Bronchial epithelial cell (primary cell): ENCODE measurements at regions not wholly inside any gene's neighbourhood (a gene's known extent, or its start where the extent isn't known, plus 50 kb on each side); places are given as distances from the start of the nearest gene placed in this dataset.

Experiments
- DNase-seq: peaks from one replicate; pipeline ENCODE4 v3.0.0-alpha.2; 2010; ENCODE audit warnings: low read depth
- FAIRE-seq: peaks from 2 replicates; lab custom pipeline; 2011; peaks lifted over from hg19 to GRCh38; lab: Jason Lieb, UNC
- H3K27me3 ChIP-seq: 2 replicates; pipeline ENCODE4 v1.5.1; 2011; ENCODE audit warnings: low read length; ENCODE audit not compliant: control insufficient read depth, insufficient read depth
- H3K36me3 ChIP-seq: 2 replicates; pipeline ENCODE4 v1.5.1; 2011; ENCODE audit warnings: low read length; ENCODE audit not compliant: control insufficient read depth, insufficient read depth
- H3K4me3 ChIP-seq: 2 replicates; pipeline ENCODE4 v1.5.1; 2011; ENCODE audit warnings: mild to moderate bottlenecking, low read depth, low read length, control low read depth
- TF ChIP-seq, protein P1 (sequence below): IDR thresholded peaks from 2 replicates; pipeline ENCODE4 v1.5.1; 2011; ENCODE audit warnings: mild to moderate bottlenecking, moderate library complexity, low read length, control low read depth, inconsistent platforms; ENCODE audit not compliant: insufficient read depth, severe bottlenecking

DNA sequence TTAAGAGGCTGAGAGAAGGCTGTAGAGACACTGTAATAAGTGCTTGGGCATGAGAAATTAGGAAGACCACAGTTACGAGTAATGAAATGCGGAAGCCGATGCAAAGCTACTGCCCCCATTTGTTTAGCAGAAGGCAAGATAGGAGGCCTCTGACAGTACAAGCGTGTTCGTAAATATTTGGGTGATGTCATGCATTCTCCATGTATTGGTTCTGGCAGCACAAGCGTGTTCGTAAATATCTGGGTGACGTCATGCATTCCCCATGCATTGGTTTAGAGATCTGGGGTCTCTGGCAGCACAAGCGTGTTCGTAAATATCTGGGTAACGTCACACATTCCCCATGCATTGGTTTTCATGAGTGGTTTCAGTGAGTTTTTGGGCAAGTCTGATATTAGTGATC, 661.5 kb upstream of the FRG1 start:
- H3K36me3 ChIP-seq, result no peaks in the 10 kb centered on the region
- DNase-seq, result no peak
- no peak for FAIRE-seq
- TF ChIP-seq, protein P1, sequence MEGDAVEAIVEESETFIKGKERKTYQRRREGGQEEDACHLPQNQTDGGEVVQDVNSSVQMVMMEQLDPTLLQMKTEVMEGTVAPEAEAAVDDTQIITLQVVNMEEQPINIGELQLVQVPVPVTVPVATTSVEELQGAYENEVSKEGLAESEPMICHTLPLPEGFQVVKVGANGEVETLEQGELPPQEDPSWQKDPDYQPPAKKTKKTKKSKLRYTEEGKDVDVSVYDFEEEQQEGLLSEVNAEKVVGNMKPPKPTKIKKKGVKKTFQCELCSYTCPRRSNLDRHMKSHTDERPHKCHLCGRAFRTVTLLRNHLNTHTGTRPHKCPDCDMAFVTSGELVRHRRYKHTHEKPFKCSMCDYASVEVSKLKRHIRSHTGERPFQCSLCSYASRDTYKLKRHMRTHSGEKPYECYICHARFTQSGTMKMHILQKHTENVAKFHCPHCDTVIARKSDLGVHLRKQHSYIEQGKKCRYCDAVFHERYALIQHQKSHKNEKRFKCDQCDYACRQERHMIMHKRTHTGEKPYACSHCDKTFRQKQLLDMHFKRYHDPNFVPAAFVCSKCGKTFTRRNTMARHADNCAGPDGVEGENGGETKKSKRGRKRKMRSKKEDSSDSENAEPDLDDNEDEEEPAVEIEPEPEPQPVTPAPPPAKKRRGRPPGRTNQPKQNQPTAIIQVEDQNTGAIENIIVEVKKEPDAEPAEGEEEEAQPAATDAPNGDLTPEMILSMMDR, result no peak
- no peak overlapping the region for H3K4me3 ChIP-seq
- H3K27me3 ChIP-seq, result no peaks in the 10 kb centered on the region

DNA sequence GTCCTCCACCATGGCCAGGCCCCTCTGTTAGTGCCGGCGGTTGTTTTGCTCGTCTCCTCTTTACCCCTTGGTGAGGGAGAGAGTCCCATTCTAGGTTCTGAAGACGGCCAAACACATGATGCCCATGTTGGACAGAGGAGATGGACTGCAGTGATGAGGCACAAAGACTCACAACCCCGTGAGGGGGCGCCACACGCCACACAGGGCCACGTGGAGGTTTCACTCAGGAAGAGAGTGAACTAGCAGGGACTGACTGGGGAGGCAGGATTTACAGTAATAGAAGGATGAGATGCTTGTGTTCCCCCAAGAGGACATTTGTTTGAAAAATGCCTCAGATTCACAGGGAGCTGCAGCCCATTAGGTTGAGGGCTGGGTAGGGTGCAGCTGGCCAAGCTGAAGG, 655.3 kb upstream of the FRG1 start:
- TF ChIP-seq, protein P1, result no peak
- Histone ChIP-seq H3K4me3 (no peak overlapping the region), H3K36me3 (no peaks in the 10 kb centered on the region), H3K27me3 (no peaks in the 10 kb centered on the region)
- no peak for FAIRE-seq
- DNase-seq, result no peak

DNA sequence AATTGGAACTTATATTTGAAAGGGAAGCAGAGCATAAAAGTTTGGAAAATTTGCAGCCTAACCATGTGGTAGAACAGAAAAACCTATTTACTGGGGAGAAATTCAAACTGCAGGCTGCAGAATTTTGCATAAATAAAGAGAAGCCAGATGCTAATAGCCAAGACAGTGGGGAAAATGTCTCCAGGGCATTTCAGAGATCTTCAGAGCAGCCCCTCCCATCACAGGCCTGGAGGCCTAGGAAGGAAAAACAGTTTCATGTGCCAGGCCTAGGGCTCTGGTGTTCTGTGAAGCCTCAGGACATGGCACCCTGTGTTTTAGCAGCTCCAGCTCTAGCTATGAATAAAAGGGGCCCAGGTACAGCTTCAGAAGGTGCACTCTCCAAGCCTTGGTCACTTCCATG, 648.7 kb upstream of the FRG1 start:
- DNase-seq (no peak), FAIRE-seq (no peak)
- TF ChIP-seq, protein P1, result no peak
- no peak overlapping the region for H3K4me3 ChIP-seq
- H3K27me3 ChIP-seq, result no peaks in the 10 kb centered on the region
- H3K36me3 ChIP-seq, result no peaks in the 10 kb centered on the region

DNA sequence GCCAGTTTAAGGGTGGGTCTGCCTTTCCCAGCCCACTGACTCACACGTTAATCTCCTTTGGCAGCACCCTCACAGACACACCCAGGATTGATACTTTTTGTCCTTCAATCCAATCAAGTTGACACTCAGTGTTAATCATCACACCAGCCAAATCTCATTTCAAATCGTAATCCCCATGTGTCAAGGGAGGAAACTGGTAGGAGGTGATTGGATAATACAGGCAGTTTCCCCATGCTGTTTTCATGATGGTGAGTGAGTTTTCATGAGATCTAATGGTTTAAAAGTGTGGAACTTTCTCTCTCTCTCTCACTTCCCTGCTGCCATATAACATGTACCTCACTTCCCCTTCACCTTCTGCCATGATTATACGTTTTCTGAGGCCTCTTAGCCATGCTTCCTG, 647.2 kb upstream of the FRG1 start:
- TF ChIP-seq, protein P1, result no peak
- H3K27me3 ChIP-seq, result no peaks in the 10 kb centered on the region
- no peak for FAIRE-seq
- H3K36me3 ChIP-seq, result no peaks in the 10 kb centered on the region
- no peak overlapping the region for H3K4me3 ChIP-seq
- DNase-seq, result no peak

DNA sequence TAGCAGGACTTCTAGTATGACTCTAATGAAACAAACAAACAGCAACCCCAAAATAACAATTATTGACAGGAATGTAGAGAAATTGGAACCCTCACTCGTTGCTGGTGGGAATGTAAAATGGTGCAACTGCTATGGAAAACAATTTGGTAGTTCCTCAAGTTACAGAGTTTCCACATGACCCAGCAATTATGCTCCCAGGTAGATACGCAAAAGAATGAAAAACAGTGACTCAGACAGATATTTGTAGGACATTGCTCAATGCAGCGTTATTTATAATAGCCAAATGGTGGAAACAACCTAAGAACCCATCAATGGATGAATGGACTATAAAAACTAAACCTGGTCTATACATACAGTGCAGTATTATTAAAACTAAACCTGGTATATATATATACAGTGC, 646.1 kb upstream of the FRG1 start:
- no peak overlapping the region for H3K4me3 ChIP-seq
- H3K27me3 ChIP-seq, result no peaks in the 10 kb centered on the region
- no peaks in the 10 kb centered on the region for H3K36me3 ChIP-seq
- no peak for FAIRE-seq
- DNase-seq, result peak; percentile 50
- TF ChIP-seq, protein P1, result no peak

DNA sequence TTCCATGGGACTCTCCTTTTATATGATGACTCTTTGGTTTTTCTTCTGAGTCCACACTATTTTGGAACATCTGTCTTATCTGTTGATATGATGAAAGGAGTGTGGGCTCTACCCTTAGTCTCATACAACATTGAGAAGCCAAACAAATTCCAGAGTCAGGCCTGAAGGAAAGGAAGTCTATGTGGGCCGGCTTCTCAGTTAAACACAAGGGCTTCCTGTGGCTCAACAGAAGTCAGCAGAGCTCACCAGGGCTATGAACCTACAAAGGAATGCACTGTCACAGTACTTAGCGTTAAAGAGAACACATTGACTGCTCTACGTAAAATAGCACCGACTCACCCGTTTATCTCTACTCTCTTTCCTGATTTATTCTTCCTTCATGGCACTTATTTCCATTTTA, 641.0 kb upstream of the FRG1 start:
- H3K36me3 ChIP-seq, result no peaks in the 10 kb centered on the region
- no peaks in the 10 kb centered on the region for H3K27me3 ChIP-seq
- TF ChIP-seq, protein P1, result no peak
- no peak overlapping the region for H3K4me3 ChIP-seq
- DNase-seq (no peak), FAIRE-seq (no peak)
